ENCODE measurements at regions not wholly inside any gene's neighbourhood (a gene's known extent, or its start where the extent isn't known, plus 50 kb on each side); places are given as distances from the start of the nearest gene placed in this dataset.

GRCh38 chr1:181172082-181172481 lies 83.6 kb downstream of the IER5 start:
- DNase-seq (ENCODE audit: low read depth) (no peak), FAIRE-seq (no peak)
- Mint-ChIP-seq H3K4me1 (ENCODE audit: low read depth, unreplicated experiment) (peaks cover 3% of the 10 kb centered on the region), H3K27me3 (ENCODE audit: low read depth, unreplicated experiment) (peaks cover 18% of the 10 kb centered on the region), H3K9me3 (ENCODE audit: unreplicated experiment) (peaks cover 6% of the 10 kb centered on the region), H3K4me3 (ENCODE audit: unreplicated experiment) (no peak overlapping the region), H3K27ac (ENCODE audit: unreplicated experiment) (no peak overlapping the region), H3K36me3 (ENCODE audit: low read depth, unreplicated experiment) (peaks cover 4% of the 10 kb centered on the region)
- TF ChIP-seq, protein P1, sequence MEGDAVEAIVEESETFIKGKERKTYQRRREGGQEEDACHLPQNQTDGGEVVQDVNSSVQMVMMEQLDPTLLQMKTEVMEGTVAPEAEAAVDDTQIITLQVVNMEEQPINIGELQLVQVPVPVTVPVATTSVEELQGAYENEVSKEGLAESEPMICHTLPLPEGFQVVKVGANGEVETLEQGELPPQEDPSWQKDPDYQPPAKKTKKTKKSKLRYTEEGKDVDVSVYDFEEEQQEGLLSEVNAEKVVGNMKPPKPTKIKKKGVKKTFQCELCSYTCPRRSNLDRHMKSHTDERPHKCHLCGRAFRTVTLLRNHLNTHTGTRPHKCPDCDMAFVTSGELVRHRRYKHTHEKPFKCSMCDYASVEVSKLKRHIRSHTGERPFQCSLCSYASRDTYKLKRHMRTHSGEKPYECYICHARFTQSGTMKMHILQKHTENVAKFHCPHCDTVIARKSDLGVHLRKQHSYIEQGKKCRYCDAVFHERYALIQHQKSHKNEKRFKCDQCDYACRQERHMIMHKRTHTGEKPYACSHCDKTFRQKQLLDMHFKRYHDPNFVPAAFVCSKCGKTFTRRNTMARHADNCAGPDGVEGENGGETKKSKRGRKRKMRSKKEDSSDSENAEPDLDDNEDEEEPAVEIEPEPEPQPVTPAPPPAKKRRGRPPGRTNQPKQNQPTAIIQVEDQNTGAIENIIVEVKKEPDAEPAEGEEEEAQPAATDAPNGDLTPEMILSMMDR (IDR thresholded peaks at IDR 0.05; ENCODE audit: insufficient read depth, low read depth, low read length): no peak
- TF ChIP-seq EZH2 (IDR thresholded peaks at IDR 0.05; ENCODE audit: insufficient read depth, low read length): no peak
- Histone ChIP-seq H3K4me2 (ENCODE audit: low read length) (no peak overlapping the region), H4K20me1 (ENCODE audit: insufficient read depth, low read length) (no peaks in the 10 kb centered on the region), H2AFZ (ENCODE audit: low read depth, low read length) (no peak overlapping the region), H3K4me3 (ENCODE audit: insufficient read depth, low read depth, low read length) (no peak overlapping the region), H3K9ac (ENCODE audit: low read length) (no peak overlapping the region), H3K4me1 (ENCODE audit: insufficient read depth, low read length) (no peaks in the 10 kb centered on the region), H3K27ac (ENCODE audit: low read depth, low read length) (no peak overlapping the region), H3K9me3 (ENCODE audit: insufficient read depth, low read depth, low read length) (no peaks in the 10 kb centered on the region), H3K27me3 (ENCODE audit: insufficient read depth, low read length) (peaks cover 2% of the 10 kb centered on the region), H3K36me3 (ENCODE audit: insufficient read depth, low read length) (no peaks in the 10 kb centered on the region), H3K79me2 (ENCODE audit: insufficient read depth, low read length) (no peaks in the 10 kb centered on the region)

GRCh38 chr1:181173761-181174447 lies 85.4 kb downstream of the IER5 start:
- TF ChIP-seq, protein P1 (IDR thresholded peaks at IDR 0.05; ENCODE audit: insufficient read depth, low read depth, low read length): no peak
- TF ChIP-seq EZH2 (IDR thresholded peaks at IDR 0.05; ENCODE audit: insufficient read depth, low read length): no peak
- Mint-ChIP-seq H3K27me3 (ENCODE audit: low read depth, unreplicated experiment) (peaks cover 8% of the 10 kb centered on the region), H3K4me1 (ENCODE audit: low read depth, unreplicated experiment) (peaks cover 3% of the 10 kb centered on the region), H3K27ac (ENCODE audit: unreplicated experiment) (no peak overlapping the region), H3K9me3 (ENCODE audit: unreplicated experiment) (peaks cover 6% of the 10 kb centered on the region), H3K36me3 (ENCODE audit: low read depth, unreplicated experiment) (peaks cover 4% of the 10 kb centered on the region), H3K4me3 (ENCODE audit: unreplicated experiment) (no peak overlapping the region)
- H3K27me3 ChIP-seq (ENCODE audit: insufficient read depth, low read length): no peaks in the 10 kb centered on the region
- DNase-seq (ENCODE audit: low read depth) (no peak), FAIRE-seq (no peak)
- H3K4me2 ChIP-seq (ENCODE audit: low read length): no peak overlapping the region
- H3K9me3 ChIP-seq (ENCODE audit: insufficient read depth, low read depth, low read length): no peaks in the 10 kb centered on the region
- no peak overlapping the region for H3K27ac ChIP-seq (ENCODE audit: low read depth, low read length)
- H3K4me3 ChIP-seq (ENCODE audit: insufficient read depth, low read depth, low read length): no peak overlapping the region
- no peak overlapping the region for H3K9ac ChIP-seq (ENCODE audit: low read length)
- no peaks in the 10 kb centered on the region for H4K20me1 ChIP-seq (ENCODE audit: insufficient read depth, low read length)
- no peaks in the 10 kb centered on the region for H3K4me1 ChIP-seq (ENCODE audit: insufficient read depth, low read length)
- H3K36me3 ChIP-seq (ENCODE audit: insufficient read depth, low read length): no peaks in the 10 kb centered on the region
- no peaks in the 10 kb centered on the region for H3K79me2 ChIP-seq (ENCODE audit: insufficient read depth, low read length)
- H2AFZ ChIP-seq (ENCODE audit: low read depth, low read length): no peak overlapping the region

GRCh38 chr1:181174861-181175260 lies 86.4 kb downstream of the IER5 start:
- Histone ChIP-seq H3K4me3 (ENCODE audit: insufficient read depth, low read depth, low read length) (no peak overlapping the region), H3K9ac (ENCODE audit: low read length) (no peak overlapping the region), H3K79me2 (ENCODE audit: insufficient read depth, low read length) (no peaks in the 10 kb centered on the region), H3K27ac (ENCODE audit: low read depth, low read length) (no peak overlapping the region), H3K4me2 (ENCODE audit: low read length) (no peak overlapping the region), H3K9me3 (ENCODE audit: insufficient read depth, low read depth, low read length) (no peaks in the 10 kb centered on the region), H3K4me1 (ENCODE audit: insufficient read depth, low read length) (no peaks in the 10 kb centered on the region), H3K27me3 (ENCODE audit: insufficient read depth, low read length) (peaks cover 4% of the 10 kb centered on the region), H2AFZ (ENCODE audit: low read depth, low read length) (no peak overlapping the region), H3K36me3 (ENCODE audit: insufficient read depth, low read length) (no peaks in the 10 kb centered on the region), H4K20me1 (ENCODE audit: insufficient read depth, low read length) (no peaks in the 10 kb centered on the region)
- TF ChIP-seq, protein P1 (IDR thresholded peaks at IDR 0.05; ENCODE audit: insufficient read depth, low read depth, low read length): no peak
- TF ChIP-seq EZH2 (IDR thresholded peaks at IDR 0.05; ENCODE audit: insufficient read depth, low read length): no peak
- FAIRE-seq: no peak
- H3K27ac Mint-ChIP-seq (ENCODE audit: unreplicated experiment): no peak overlapping the region
- H3K36me3 Mint-ChIP-seq (ENCODE audit: low read depth, unreplicated experiment): peaks cover 4% of the 10 kb centered on the region
- no peak overlapping the region for H3K4me3 Mint-ChIP-seq (ENCODE audit: unreplicated experiment)
- H3K27me3 Mint-ChIP-seq (ENCODE audit: low read depth, unreplicated experiment): peaks cover 8% of the 10 kb centered on the region
- H3K9me3 Mint-ChIP-seq (ENCODE audit: unreplicated experiment): peaks cover 6% of the 10 kb centered on the region
- DNase-seq (ENCODE audit: low read depth): no peak
- H3K4me1 Mint-ChIP-seq (ENCODE audit: low read depth, unreplicated experiment): peaks cover 9% of the 10 kb centered on the region
